Activated T-cell treated with anti-CD3 and anti-CD28 coated beads for 24 hours (primary cell): ENCODE measurements at regions not wholly inside any gene's neighbourhood (a gene's known extent, or its start where the extent isn't known, plus 50 kb on each side); places are given as distances from the start of the nearest gene placed in this dataset.

Experiments
- DNase-seq: peaks from one replicate; pipeline ENCODE4 v3.0.0-alpha.2; 2020; ENCODE audit warnings: low read depth

DNA sequence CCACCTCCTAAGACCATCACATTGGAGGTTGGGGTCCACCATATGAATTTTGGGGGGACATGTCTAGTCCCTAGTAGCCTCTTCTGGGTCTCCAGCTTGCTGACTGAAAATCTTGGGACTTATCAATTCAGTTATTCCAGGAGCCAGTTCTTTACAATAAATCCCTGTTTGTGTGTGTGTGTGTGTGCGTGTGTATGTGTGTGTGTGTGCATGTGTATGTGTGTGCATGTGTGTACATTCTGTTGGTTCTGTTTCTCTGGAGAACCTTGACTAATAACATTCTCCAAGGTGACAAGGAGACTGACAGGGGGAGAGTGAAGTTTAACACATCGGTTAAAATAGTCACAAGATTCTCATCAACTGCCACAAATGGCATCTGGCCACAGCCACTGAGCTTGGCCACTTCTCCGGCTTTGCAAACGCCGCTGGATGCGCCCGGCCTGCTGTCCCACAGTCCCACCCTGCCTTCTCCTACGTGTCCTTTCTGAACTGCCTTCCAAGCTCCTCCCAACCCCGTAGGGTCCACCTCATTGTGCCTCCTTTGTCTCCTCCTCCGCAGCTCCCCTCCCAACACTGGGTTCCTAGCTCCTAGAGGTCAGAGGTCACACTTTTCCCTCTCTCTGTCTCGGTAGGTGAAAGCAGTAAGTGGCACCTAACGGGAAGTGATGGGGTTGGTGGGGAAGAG, 88.1 kb upstream of the DIO3 start:
- DNase-seq: no peak

DNA sequence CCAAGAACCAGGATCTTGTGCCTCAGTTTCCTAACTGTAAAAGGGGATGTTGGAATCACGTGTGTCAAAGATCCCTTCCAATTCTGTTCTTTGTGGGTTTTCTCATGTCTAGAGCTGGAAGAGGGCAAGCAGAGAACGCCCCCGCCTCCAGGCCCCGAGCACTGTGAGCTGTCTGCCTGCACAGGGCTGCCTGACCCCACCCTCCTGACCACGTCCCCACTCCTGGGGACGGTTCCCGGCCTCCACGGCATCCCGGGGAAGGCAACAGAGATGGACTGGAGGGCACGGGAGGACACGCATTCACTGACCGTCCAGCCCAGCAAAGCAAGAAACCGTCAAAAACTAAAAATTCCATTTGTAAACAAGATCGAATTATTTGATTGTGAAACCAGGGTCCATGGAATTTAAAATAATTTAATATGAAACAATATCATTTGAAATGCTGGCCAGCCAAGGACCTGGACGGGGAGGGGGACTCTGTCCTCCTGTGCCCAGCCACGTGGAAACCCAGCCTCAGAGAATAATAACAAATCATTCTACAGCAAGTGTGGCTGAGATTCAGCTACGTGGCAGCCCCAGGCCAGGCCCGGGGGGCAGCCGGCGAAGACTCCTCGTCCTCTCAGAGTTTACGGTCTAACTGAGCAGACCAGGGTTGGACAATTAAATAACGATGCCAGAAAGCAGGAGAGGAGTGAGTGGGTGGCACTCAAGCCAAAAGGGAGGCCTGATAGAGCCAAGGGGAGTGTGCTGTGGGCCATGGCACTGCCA, 87.3 kb upstream of the DIO3 start:
- no peak for DNase-seq

DNA sequence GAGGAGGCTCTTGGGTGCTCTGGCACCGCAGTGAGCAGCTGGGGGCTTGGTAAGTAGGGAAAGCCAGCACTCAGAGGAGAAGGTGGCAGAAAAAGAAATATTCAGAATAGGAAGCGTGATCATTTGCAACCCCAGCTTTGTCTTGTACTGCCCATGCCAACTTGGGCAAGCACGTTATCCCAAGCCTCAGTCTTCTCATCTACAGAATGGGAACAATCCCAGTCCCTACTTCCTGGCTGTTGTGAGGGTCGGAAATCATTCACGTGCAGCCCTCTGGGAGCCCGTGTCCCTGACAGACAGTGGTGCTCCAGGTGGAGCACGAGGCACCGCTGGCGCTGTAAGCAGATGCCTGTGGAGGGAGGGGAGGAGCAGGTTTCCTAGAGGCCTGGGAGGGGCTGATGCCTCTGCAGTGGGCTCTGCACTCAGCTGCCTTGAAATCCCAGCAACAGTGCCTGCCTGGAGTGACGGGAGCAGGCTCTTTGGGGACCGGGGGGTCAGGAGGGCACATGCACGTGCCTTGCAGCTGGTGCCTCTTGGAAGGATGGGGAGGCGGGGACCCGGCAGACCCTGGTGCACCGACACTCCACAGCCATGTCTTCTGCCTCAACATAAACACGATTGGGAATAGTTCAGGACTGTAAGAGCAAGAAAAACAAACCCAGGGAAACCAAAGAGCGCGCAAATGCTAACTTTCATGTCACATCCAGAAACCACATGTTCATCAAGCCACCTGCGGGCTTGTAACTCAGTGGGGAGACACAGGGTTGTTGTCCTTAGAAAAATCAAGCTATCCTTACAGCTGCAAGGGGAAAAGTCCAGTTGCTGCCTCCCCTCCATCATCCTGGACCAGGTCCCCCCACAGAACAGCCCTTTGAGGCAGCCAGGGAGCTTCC, 86.5 kb upstream of the DIO3 start:
- no peak for DNase-seq

DNA sequence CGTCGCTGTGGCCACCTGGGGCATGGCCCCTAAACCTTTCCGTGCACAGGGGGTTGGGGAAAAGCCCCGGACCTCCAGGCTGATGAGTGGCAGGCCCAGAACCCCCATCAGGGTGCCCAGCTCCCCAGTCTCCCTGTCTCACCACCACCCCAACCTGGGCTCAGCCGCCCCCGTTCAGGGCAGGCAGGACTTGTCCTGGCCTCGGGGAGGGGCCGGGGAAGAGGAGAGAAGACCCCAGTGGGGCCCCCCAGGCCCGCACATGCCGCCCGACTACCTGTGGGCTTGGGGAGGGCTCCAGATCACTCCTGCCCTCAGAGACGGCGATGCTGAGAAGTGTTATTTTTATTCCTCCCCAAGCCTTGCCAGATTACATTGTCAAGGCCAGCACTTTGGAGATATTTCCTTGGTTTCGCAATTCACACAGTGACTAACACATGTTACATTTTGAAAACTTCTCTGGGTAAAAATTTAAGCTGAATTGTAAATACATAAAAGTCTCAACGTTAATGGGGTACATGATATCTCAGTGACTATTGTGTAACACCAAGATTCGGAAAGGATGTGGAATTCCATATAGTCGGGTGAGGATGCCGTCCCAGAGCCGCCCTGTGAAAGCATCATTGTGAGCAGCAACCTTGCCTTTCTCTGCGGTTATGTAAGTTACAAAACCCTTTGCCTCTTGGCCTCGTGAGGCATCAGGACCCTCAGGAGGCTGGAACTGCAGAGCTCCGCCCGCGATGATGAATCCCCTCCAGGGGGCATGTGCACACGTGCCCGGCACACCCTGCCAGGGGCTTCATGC, 85.6 kb upstream of the DIO3 start:
- DNase-seq: no peak

DNA sequence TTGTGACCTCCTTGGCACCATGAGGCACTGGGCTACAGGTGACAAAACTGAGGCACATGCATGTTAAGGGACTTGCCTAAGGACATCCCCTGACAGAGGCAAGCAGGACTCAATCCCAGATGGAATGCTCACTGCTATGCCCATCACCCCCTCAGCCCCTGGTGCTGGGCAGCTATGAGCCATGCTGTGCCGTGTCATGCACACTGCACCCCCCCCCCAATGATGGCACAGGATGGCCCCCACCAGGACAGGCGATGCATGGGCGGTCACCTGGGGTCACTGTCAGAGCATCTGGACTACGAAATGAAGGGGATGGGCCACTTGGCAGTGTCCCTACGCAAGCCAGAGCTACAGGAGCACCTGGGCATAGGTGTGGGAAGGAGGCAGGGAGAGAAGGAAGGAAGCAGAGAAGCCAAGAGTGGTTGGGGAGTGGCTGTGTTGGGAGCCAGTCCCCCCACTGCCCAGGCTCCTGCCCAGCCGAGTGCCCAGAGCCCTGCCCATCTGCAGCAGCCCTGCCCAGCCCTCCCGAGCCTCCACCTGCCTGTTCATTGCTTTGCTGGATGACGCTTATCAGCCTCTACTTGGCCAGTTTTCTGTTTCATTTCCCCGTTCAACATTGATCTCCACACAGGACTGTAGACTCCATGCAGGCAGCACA, 84.9 kb upstream of the DIO3 start:
- DNase-seq: no peak

DNA sequence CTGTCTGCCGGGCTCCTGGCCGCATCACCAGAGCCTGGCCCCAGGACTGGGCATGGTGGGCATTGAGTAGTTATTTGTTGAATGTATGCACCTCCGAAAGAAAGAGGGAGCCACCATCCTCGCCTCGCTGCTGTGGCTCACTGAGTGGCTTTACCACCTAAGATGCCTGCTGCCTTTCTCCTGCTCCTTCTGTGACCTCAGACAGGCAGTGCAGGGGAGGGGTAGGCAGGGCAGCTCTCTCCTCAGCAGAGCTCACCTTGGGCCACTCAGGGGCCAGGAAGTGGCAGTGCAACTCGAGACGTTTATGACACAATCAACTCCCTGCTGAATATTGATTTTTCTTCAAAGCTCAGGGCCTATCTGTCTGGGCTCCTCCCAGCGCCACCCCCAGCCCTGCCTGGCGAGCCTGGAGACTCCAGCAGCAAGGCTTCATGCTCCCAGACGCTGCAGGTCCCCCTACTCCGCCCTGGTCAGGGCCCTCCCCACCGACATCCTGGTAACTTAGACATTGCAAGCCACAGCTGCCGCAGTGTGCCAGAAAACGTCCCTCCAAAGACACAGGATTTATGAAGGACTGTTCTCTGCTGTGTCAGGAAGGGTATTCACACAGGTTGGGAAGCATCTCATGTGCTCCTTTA, 84.3 kb upstream of the DIO3 start:
- no peak for DNase-seq

DNA sequence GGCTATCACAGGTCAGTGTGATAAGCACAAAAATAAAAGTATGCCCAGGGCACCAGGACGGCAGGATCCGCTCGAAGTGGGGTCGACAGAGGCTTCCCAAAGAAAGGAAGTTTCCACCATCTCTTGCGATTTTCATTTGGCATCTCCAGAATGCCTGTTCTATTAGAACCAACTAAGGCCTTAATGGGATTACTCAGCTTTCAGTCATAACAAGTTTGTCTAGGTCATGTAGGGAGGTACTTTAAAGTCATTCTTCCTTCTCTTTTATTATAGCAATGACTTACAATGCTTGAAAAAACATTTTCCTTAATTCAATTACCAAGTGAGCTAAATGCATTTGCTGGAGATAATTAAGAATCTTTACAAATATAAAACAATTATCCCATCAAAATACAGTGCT, 83.6 kb upstream of the DIO3 start:
- no peak for DNase-seq

DNA sequence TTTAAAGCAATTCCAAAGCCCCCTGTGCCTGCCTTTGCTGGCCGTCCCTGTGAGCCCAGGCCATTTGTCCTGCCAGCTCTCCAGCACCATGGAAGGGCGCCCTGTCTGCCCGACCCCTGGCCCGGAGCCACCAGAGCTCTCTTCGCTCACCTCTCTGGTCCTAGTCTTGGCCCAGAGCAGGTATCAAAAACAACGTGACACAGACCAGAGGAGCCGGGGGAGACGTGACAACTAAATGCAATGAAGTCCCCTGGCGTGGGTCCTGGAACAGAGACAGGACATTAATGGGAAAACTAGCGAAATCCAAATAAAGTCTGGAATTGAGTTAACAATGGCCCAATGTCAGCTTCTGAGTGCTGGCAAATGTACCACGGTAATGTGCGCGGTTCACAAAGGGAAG, 83.2 kb upstream of the DIO3 start:
- no peak for DNase-seq

DNA sequence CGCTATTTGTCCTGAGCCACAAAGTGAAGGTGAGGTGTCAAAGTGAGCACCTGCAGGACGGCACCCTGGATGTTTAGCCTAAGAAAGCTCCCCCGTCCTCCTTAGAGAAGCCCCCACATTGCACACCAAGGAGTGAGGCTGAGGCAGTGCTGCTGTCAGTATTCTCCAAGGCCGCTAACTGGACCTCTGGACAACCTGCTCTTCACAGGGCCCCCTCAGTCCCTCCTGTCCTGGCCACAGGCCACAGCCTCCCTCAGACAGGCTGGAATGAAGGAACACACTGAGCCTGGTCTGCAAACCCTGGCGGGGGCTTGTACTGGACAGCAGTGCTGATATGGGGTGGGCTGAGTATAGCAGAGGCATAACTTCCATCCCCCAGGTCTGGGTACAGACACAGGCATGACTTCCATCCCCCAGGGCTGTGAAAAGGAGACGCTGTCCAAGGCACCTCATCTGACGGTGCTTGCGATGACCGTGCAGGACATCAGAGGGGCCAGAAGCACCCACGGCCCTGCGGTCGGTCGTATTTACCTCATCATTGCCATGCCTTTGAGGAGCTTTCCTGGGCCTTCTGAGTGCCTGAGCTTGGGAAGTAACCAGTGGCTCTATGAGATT, 82.4 kb upstream of the DIO3 start:
- DNase-seq: no peak

DNA sequence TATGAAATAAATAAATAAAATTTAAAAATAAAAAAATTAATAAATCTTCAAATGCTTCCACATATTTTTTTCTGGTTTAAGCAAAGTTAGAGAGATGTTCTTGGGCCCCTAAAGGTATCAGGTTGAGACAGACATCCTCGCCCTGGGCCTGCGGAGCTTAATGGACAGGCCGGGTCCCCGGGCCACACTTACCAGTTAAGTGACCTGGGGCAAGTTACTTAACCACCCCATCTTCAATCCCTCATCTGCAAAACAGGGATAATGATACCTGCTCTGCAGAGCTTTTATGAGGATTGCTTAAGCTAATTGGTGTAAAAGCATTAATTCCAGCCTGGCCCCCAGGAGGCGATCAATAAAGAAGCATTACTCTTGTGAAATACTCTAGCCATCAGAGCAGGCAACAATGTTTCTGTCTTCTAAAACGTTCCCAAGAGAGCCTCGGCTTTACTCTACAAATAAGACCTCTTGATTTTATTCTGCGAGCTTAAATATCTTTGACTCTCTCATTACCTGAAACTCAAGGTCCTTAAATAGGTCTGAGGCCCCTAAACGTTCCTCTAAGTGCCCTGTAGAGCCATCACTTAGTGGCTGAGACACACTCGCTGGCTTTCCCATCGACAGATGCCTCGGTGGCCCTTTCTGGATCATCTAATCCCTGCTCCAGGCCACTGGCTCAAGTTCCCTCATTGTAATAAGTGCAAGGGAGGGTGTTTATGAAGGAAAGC, 81.1 kb upstream of the DIO3 start:
- no peak for DNase-seq

DNA sequence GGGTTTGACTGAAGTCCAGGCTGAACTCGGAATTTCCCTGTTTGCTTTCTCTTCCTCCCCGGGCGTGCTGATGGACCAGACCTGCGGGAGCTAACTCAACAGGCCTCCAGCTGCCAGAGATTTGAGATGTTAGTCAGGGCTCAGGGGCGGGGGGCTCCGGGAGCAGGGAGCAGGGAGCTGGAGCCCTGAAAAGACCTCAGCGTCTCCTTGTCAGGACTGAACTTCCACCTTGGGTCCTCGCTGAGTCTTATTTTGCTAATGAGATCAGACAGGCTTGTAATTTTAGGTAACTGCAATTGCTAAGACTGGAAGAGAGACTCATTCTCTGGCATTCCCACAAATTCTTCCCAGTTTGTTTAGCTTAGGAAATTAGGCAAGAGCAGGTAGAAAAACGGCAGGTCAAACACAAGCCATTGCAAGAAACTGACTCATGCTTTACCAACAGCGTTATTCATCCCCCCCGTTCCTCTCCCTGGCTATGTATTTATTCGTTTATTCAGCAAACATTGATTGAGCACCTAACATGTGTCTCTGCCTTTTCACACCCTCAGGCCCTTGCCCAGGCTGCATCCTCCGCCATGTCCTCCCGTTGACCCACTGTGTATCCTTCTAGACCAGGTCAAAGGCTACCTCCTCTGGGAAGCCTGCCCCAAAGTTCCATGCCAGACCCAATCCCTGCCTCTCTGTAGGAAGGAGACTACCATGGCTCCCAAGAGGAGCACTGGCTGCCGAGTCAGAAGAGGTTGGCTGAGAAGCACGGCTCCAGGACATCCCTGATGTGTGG, 80.4 kb upstream of the DIO3 start:
- no peak for DNase-seq

DNA sequence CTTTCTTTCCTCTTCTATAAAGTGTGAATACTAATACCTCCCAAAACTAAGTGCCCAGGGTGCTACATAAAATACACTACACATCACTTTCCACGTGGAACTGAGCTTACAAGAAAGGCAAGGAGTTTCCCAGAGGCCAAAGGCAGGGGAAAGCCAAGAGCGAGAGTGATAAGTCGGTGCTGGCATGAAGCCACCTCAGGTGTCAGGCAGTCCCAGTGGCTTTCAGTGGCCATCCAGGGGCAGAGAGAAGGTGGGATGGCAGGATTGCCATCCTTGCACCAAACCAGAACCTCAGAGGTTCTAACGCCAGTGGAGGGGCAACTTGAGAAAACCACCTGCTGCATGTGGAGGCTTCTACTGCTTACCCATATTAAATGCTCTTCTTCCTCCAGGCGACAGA, 79.7 kb upstream of the DIO3 start:
- no peak for DNase-seq

DNA sequence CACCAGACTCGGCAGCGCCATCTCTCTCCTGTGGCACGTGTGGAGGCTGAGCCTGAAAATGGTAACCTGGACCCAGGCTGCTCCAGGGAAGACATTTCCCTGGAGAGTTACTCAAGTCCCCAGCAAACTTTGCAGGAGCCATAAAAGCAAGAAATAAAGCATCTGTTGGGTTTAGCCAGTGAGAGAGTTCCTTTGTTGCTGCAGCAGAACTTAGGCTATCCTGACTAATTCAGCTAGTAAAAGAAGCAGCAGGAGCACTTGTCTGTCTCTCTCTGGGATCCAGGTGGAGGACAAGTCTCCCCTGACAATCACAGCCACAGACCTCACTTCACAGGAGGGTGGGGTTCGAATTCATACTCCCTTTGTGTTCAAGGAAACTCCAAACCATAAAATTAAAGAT, 79.2 kb upstream of the DIO3 start:
- no peak for DNase-seq

DNA sequence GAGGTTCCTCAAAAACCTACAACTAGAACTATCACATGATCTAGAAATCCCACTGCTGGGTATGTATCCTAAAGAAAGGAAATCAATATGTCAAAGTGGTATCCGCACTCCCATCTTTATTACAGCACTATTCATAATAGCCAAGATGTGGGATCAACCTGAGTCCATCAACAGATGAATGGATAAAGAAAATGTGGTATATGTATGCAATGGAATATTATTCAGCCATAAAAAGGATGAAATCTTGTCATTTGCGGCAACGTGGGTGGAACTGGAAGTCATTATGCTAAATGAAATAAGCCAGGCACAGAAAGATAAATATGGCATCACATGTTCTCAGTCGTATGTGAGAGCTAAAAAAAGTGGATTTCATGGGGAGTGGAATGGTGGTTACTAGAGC, 77.5 kb upstream of the DIO3 start:
- DNase-seq: no peak

DNA sequence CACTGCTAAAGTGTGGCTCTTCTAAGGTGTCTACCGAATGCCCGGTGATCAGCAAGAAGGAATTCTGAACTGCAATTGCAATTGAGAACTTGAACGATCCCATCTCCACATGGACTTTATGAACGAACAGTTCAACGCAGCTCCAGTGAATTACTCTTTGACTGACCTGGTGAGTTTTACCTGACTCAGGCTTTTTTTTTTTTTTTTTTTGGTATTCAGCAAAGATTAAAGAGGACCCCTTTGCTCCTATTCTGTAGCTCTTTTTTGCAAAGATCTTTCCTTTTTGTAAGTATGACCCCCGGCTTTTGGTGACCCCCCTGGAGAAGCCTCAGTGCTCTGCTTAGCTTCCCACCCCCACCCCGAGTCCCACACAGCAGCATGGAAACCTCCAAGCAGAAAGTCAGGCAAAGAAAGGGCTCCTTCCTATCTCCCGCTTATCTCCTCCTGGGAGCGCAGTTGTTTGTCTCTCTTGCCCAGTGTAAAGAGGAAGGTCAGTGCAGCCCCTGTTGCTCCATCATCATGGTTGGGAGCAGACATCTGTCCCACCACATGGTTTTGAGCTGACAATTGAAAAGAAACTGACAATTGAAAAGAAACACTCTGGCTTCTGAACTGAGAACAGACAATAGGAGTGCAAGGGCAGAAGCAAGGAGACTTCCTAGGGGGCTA, 72.1 kb upstream of the DIO3 start:
- DNase-seq: no peak

DNA sequence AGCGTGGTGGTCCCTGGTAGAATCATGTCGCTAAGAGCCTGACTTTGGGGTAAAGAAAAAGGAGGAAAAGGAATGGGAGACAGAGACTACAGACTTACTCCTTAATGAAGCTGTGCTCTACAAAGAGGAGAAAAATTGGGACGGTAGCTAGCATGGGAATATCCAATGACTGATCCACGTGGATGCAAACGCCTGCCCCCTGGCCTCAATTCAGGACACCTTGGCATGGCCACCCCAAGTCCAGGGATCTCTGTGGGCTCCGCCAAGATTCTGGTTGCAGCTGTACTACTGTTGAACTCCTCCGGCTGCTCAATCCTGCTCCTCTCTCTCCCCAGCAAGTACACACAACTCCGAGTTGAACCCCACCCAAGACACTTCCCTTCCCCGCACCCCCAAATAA, 70.5 kb upstream of the DIO3 start:
- DNase-seq: no peak

DNA sequence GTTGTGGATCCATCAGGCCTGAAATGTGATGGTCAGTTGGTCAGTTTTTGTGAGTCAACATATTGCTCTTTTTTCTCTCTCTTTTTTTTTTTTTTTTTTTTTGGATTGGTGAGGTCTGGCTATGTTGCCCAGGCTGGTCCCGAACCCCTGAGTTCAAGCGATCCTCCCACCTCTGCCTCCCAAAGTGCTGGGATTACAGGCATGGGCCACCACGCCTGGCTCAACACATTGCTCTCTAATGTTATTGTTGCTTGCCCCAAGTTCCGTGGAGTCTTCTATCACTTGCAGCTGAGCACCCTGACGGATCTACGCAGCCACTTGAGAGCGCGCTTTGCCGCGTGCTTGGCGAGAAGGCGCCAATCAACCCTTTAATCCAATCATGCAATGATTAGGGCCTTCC, 69.5 kb upstream of the DIO3 start:
- no peak for DNase-seq

DNA sequence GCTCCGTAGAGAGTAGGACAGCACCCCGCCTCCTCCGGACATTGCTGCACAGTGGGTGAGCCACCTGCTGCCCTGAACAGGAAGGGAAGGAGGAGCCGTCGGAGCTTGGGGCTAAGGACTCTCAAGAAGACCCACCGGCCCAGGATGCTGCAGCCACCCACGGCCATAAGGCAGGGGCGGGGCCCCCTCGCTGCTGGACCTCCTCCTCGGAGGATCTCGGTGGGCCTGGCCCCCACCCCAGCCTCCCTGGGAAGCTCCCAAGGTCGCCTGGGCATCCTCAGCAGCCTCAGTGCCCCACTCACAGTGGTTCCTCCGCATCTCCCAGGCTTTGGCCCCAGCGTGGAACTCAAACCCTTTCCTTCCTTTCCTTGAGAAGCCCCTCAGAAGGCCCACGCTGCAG, 68.6 kb upstream of the DIO3 start:
- no peak for DNase-seq

DNA sequence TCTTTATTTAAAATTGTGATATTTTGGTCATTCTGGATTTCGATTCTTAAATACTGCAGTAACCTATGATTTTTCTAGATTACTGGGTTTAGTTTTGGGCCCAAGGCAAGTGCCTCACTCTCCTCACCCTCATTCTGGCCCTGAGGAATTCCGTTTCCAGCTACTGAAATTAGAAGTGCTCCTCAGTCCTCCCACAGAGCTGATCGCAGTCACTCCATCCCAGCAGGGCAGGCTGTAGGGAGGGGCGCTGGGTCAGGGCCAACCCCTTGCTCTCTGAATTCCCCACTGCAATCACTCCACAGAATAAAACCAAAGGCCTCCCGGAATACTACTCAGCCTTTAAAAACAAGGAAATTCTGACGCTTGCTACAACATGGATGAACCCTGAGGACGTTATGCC, 66.5 kb upstream of the DIO3 start:
- DNase-seq: no peak
